ENCODE measurements at regions not wholly inside any gene's neighbourhood (a gene's known extent, or its start where the extent isn't known, plus 50 kb on each side); places are given as distances from the start of the nearest gene placed in this dataset.

DNA sequence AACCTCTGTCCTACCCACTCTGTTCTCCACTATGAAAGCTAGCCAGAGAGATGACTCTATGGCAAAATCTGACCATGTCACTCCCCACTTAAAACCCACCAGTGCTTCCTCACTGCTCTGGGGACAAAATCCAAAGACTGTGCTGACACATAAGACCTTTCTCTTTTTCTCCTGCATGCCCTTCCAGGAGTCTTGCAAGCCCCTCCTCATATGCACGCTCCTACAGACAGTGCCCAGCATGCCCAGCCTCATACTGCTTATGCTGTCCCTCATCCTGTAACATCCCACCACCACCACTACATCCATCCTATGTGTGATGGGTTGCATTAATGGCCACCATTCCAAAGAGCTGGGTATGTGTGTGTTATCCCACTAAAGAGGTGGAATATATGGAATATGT lies 118.3 kb downstream of the BUD13 start:
- Histone ChIP-seq H3K9me3 (ENCODE audit: control insufficient read depth, insufficient read depth, low read depth, low read length) (no peaks in the 10 kb centered on the region), H3K4me3 (ENCODE audit: low read depth in 2 of 2, low read length in 2 of 2) (no peak overlapping the region), H3K27ac (ENCODE audit: low read length) (no peak overlapping the region), H3K4me1 (ENCODE audit: control insufficient read depth, insufficient read depth, low read length) (no peaks in the 10 kb centered on the region), H3K27me3 (ENCODE audit: control insufficient read depth, insufficient read depth, low read length) (peaks cover 4% of the 10 kb centered on the region; the same call in 1 of the 2 replicates), H3K36me3 (ENCODE audit: control insufficient read depth, insufficient read depth, low read length) (no peaks in the 10 kb centered on the region)
- in situ Hi-C loops (cut with HindIII; ENCODE audit: low pct_unique_long_range_greater_than_20kb, low sequenced_read_pairs) (no loop called here), intact Hi-C loops (cut with micrococcal nuclease; ENCODE audit: unreplicated experiment) (no loop called here)
- DNase-seq (ENCODE audit: low read depth, low spot score) (no peak), ATAC-seq (no peak)
- CTCF ChIA-PET, result no interaction called here
- POLR2A ChIA-PET, result no interaction called here
- TF ChIP-seq CTCF (IDR thresholded peaks at IDR 0.05) (no peak), SIN3A (IDR thresholded peaks at IDR 0.05; ENCODE audit: borderline replicate concordance, insufficient read depth, low read depth, low read length) (no peak), POLR2AphosphoS5 (IDR thresholded peaks at IDR 0.05; ENCODE audit: low read depth, low read length) (no peak), TCF7L2 (IDR thresholded peaks at IDR 0.05; ENCODE audit: low read depth, low read length) (no peak), REST (IDR thresholded peaks at IDR 0.05; ENCODE audit: insufficient read depth in 1 of 2, low read depth in 2 of 2, low read length in 1 of 2) (no peak)
- no TSS peak for BruUV-seq (replicated peaks)

- Histone ChIP-seq H3K4me3 (ENCODE audit: low read depth in 2 of 2, low read length in 2 of 2) (no peak overlapping the region), H3K27me3 (ENCODE audit: control insufficient read depth, insufficient read depth, low read length) (peaks cover 5% of the 10 kb centered on the region; the same call in 1 of the 2 replicates), H3K4me1 (ENCODE audit: control insufficient read depth, insufficient read depth, low read length) (no peaks in the 10 kb centered on the region), H3K36me3 (ENCODE audit: control insufficient read depth, insufficient read depth, low read length) (no peaks in the 10 kb centered on the region), H3K27ac (ENCODE audit: low read length) (no peak overlapping the region), H3K9me3 (ENCODE audit: control insufficient read depth, insufficient read depth, low read depth, low read length) (no peaks in the 10 kb centered on the region)
- ATAC-seq, result no peak
- DNase-seq (ENCODE audit: low read depth, low spot score), result no peak
- ChIA-PET POLR2A (interaction anchor here (0.6 kb wide), 1 partner anchor 319 kb away, joined by 4 read pairs; no protein-coding TSS in a partner anchor), CTCF (no interaction called here)
- no peak for TF ChIP-seq POLR2AphosphoS5 (IDR thresholded peaks at IDR 0.05; ENCODE audit: low read depth, low read length)
- no peak for TF ChIP-seq SIN3A (IDR thresholded peaks at IDR 0.05; ENCODE audit: borderline replicate concordance, insufficient read depth, low read depth, low read length)
- no peak for TF ChIP-seq TCF7L2 (IDR thresholded peaks at IDR 0.05; ENCODE audit: low read depth, low read length)
- TF ChIP-seq CTCF (IDR thresholded peaks at IDR 0.05), result no peak
- TF ChIP-seq REST (IDR thresholded peaks at IDR 0.05; ENCODE audit: insufficient read depth in 1 of 2, low read depth in 2 of 2, low read length in 1 of 2), result no peak
- intact Hi-C loops (cut with micrococcal nuclease; ENCODE audit: unreplicated experiment) (no loop called here), in situ Hi-C loops (cut with HindIII; ENCODE audit: low pct_unique_long_range_greater_than_20kb, low sequenced_read_pairs) (no loop called here)
- BruUV-seq (replicated peaks), result no TSS peak
Observed at GRCh38 chr11:116653206-116653605, 119.6 kb downstream of the BUD13 start.
